ENCODE measurements at regions not wholly inside any gene's neighbourhood (a gene's known extent, or its start where the extent isn't known, plus 50 kb on each side); places are given as distances from the start of the nearest gene placed in this dataset.
"Not testable (repeated sequence)": the region's sequence is repeated elsewhere in the genome, so short reads cannot be mapped to it uniquely, and the experiment has no call there.

- no CpG with 5 or more reads among the region's 4 CpGs for WGBS (ENCODE audit: insufficient coverage, low lambda C conversion rate)
- not testable (repeated sequence) for H3K9me3 ChIP-seq (ENCODE audit: control insufficient read depth, low read depth, low read length); DNase-seq; H3K27me3 ChIP-seq (ENCODE audit: control insufficient read depth, insufficient read depth, low read length); H3K27ac ChIP-seq (ENCODE audit: low read length); H3K4me3 ChIP-seq (ENCODE audit: low read length); H3K4me1 ChIP-seq (ENCODE audit: control insufficient read depth, insufficient read depth, low read length); H3K36me3 ChIP-seq (ENCODE audit: control insufficient read depth, insufficient read depth, low read length)
Measured at GRCh38 chr6:138674444-138674843, 99.1 kb upstream of the CCDC28A start.

DNA sequence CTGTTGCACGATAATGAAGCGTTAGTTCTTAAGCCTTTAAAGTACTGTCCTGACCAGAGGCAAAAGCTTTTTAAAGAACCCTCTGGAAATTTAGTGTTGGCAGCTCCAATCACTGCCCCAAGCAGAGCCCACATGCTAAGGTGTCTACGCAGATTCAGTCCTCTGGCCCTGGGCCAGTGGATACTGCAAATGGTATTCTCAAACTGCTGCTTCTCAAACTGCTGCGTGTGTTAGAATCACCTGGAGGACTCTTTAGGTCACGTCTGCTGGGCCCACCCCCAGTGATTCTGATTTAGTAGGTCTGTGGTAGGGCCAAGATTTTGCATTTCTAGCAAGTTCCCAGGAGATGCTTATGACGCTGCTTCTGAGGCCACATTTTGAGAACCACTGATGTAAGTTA, 96.0 kb upstream of the CCDC28A start:
- DNase-seq: no peak
- no peak overlapping the region for H3K27ac ChIP-seq (ENCODE audit: low read length)
- no peaks in the 10 kb centered on the region for H3K27me3 ChIP-seq (ENCODE audit: control insufficient read depth, insufficient read depth, low read length)
- no peaks in the 10 kb centered on the region for H3K36me3 ChIP-seq (ENCODE audit: control insufficient read depth, insufficient read depth, low read length)
- no CpG with 5 or more reads among the region's 6 CpGs for WGBS (ENCODE audit: insufficient coverage, low lambda C conversion rate)
- H3K9me3 ChIP-seq (ENCODE audit: control insufficient read depth, low read depth, low read length): no peaks in the 10 kb centered on the region
- no peak overlapping the region for H3K4me3 ChIP-seq (ENCODE audit: low read length)
- no peaks in the 10 kb centered on the region for H3K4me1 ChIP-seq (ENCODE audit: control insufficient read depth, insufficient read depth, low read length)

GRCh38 chr6:138678168-138678567, 95.4 kb upstream of the CCDC28A start:
- Histone ChIP-seq H3K9me3 (ENCODE audit: control insufficient read depth, low read depth, low read length) (no peaks in the 10 kb centered on the region), H3K27me3 (ENCODE audit: control insufficient read depth, insufficient read depth, low read length) (no peaks in the 10 kb centered on the region), H3K4me3 (ENCODE audit: low read length) (no peak overlapping the region), H3K27ac (ENCODE audit: low read length) (no peak overlapping the region), H3K36me3 (ENCODE audit: control insufficient read depth, insufficient read depth, low read length) (no peaks in the 10 kb centered on the region), H3K4me1 (ENCODE audit: control insufficient read depth, insufficient read depth, low read length) (no peaks in the 10 kb centered on the region)
- no peak for DNase-seq

GRCh38 chr6:138680085-138680484, 93.5 kb upstream of the CCDC28A start:
- H3K27ac ChIP-seq (ENCODE audit: low read length): no peak overlapping the region
- WGBS (ENCODE audit: insufficient coverage, low lambda C conversion rate): 83% methylated on average over 1 of the region's 4 CpGs
- H3K9me3 ChIP-seq (ENCODE audit: control insufficient read depth, low read depth, low read length): no peaks in the 10 kb centered on the region
- H3K36me3 ChIP-seq (ENCODE audit: control insufficient read depth, insufficient read depth, low read length): no peaks in the 10 kb centered on the region
- no peak for DNase-seq
- H3K4me3 ChIP-seq (ENCODE audit: low read length): no peak overlapping the region
- no peaks in the 10 kb centered on the region for H3K4me1 ChIP-seq (ENCODE audit: control insufficient read depth, insufficient read depth, low read length)
- H3K27me3 ChIP-seq (ENCODE audit: control insufficient read depth, insufficient read depth, low read length): no peaks in the 10 kb centered on the region

GRCh38 chr6:138681627-138682026, 91.9 kb upstream of the CCDC28A start:
- Histone ChIP-seq H3K4me3 (ENCODE audit: low read length) (no peak overlapping the region), H3K36me3 (ENCODE audit: control insufficient read depth, insufficient read depth, low read length) (no peaks in the 10 kb centered on the region), H3K27me3 (ENCODE audit: control insufficient read depth, insufficient read depth, low read length) (no peaks in the 10 kb centered on the region), H3K27ac (ENCODE audit: low read length) (no peak overlapping the region), H3K4me1 (ENCODE audit: control insufficient read depth, insufficient read depth, low read length) (no peaks in the 10 kb centered on the region), H3K9me3 (ENCODE audit: control insufficient read depth, low read depth, low read length) (no peaks in the 10 kb centered on the region)
- no CpG with 5 or more reads among the region's 4 CpGs for WGBS (ENCODE audit: insufficient coverage, low lambda C conversion rate)
- no peak for DNase-seq

DNA sequence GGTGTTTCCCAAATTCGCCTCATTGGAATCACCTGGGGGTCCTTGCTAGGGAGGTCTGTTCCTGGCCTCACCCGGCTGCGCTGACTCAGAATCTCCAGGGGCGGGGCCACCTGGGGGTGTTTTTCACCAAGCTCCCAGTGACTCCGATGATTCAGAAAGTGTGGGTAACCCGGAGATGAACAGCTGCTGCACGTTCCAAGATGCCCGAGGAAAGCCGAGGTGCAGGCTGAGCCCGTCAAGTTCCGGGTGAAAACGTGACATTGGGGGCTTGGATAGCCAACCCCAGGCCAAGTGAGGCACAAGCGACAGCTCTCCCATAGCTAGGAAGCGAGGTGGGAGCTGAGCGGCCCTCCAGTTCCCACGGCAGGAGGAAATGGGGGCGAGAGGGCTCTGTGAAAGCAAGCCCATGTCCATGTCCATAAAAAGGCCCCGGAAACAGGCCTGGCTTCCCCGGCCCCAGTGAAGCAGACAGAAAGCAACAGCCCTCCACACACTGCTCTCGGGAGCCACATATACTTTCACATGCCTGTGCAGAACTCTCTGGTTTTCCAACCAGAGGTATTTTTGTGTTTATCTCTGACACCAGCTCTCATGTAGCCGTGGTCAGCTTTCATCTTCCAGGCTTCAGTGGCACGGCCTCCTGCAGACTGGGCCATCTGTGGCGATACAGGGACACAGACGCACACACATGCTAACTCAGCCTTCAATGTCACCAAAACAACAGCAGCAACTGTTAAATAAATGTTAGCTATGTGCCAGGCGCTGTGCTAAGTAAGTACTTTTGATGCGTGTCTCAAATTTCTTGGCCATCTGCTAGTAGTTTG, 90.7 kb upstream of the CCDC28A start:
- Histone ChIP-seq H3K36me3 (ENCODE audit: control insufficient read depth, insufficient read depth, low read length) (no peaks in the 10 kb centered on the region), H3K9me3 (ENCODE audit: control insufficient read depth, low read depth, low read length) (no peaks in the 10 kb centered on the region), H3K4me1 (ENCODE audit: control insufficient read depth, insufficient read depth, low read length) (no peaks in the 10 kb centered on the region), H3K27me3 (ENCODE audit: control insufficient read depth, insufficient read depth, low read length) (no peaks in the 10 kb centered on the region), H3K4me3 (ENCODE audit: low read length) (no peak overlapping the region), H3K27ac (ENCODE audit: low read length) (no peak overlapping the region)
- peak in 1 of 2 donors; percentile 7 for DNase-seq
- WGBS (ENCODE audit: insufficient coverage, low lambda C conversion rate): no CpG with 5 or more reads among the region's 26 CpGs

GRCh38 chr6:138685257-138685656, 88.3 kb upstream of the CCDC28A start:
- Histone ChIP-seq H3K4me3 (ENCODE audit: low read length) (no peak overlapping the region), H3K27me3 (ENCODE audit: control insufficient read depth, insufficient read depth, low read length) (no peaks in the 10 kb centered on the region), H3K27ac (ENCODE audit: low read length) (no peak overlapping the region), H3K36me3 (ENCODE audit: control insufficient read depth, insufficient read depth, low read length) (no peaks in the 10 kb centered on the region), H3K9me3 (ENCODE audit: control insufficient read depth, low read depth, low read length) (no peaks in the 10 kb centered on the region), H3K4me1 (ENCODE audit: control insufficient read depth, insufficient read depth, low read length) (no peaks in the 10 kb centered on the region)
- DNase-seq: no peak
- no CpG with 5 or more reads among the region's 2 CpGs for WGBS (ENCODE audit: insufficient coverage, low lambda C conversion rate)

DNA sequence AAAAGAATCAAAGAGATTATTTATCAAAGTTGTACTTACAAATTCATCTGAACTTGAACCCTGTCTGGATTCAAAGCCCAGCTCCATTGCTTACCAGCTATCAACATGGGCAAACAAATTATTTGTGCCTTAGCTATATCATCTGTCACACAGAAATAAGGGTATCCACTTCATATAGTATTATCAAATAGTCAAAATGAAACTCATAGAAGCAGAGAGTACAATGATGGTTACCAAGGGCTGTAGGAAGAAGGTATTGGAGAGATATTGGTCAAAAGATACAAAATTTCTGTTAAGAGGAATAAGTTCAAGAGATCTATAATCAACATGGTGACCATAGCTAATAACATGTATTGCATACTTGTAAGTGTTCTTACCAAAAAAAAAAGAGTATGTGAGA, 87.8 kb upstream of the CCDC28A start:
- Histone ChIP-seq H3K4me1 (ENCODE audit: control insufficient read depth, insufficient read depth, low read length) (no peaks in the 10 kb centered on the region), H3K27ac (ENCODE audit: low read length) (no peak overlapping the region), H3K36me3 (ENCODE audit: control insufficient read depth, insufficient read depth, low read length) (no peaks in the 10 kb centered on the region), H3K4me3 (ENCODE audit: low read length) (no peak overlapping the region), H3K9me3 (ENCODE audit: control insufficient read depth, low read depth, low read length) (no peaks in the 10 kb centered on the region), H3K27me3 (ENCODE audit: control insufficient read depth, insufficient read depth, low read length) (no peaks in the 10 kb centered on the region)
- DNase-seq: no peak

GRCh38 chr6:138688580-138688979, 85.0 kb upstream of the CCDC28A start:
- WGBS (ENCODE audit: insufficient coverage, low lambda C conversion rate): 100% methylated on average over 2 of the region's 4 CpGs

GRCh38 chr6:138689849-138690248, 83.7 kb upstream of the CCDC28A start:
- Histone ChIP-seq H3K27ac (ENCODE audit: low read length) (no peak overlapping the region), H3K4me3 (ENCODE audit: low read length) (no peak overlapping the region), H3K36me3 (ENCODE audit: control insufficient read depth, insufficient read depth, low read length) (no peaks in the 10 kb centered on the region), H3K9me3 (ENCODE audit: control insufficient read depth, low read depth, low read length) (no peaks in the 10 kb centered on the region), H3K27me3 (ENCODE audit: control insufficient read depth, insufficient read depth, low read length) (no peaks in the 10 kb centered on the region), H3K4me1 (ENCODE audit: control insufficient read depth, insufficient read depth, low read length) (no peaks in the 10 kb centered on the region)
- WGBS (ENCODE audit: insufficient coverage, low lambda C conversion rate): no CpG with 5 or more reads among the region's 6 CpGs
- no peak for DNase-seq

More at GRCh38 chr6:138688580-138688979, 85.0 kb upstream of the CCDC28A start:
- Histone ChIP-seq H3K9me3 (ENCODE audit: control insufficient read depth, low read depth, low read length) (no peaks in the 10 kb centered on the region), H3K4me3 (ENCODE audit: low read length) (no peak overlapping the region), H3K4me1 (ENCODE audit: control insufficient read depth, insufficient read depth, low read length) (no peaks in the 10 kb centered on the region), H3K36me3 (ENCODE audit: control insufficient read depth, insufficient read depth, low read length) (no peaks in the 10 kb centered on the region), H3K27ac (ENCODE audit: low read length) (no peak overlapping the region), H3K27me3 (ENCODE audit: control insufficient read depth, insufficient read depth, low read length) (no peaks in the 10 kb centered on the region)
- no peak for DNase-seq

- Histone ChIP-seq H3K4me3 (ENCODE audit: low read length) (peak overlapping the region; percentile 66), H3K9me3 (ENCODE audit: control insufficient read depth, low read depth, low read length) (no peaks in the 10 kb centered on the region), H3K27ac (ENCODE audit: low read length) (no peak overlapping the region), H3K4me1 (ENCODE audit: control insufficient read depth, insufficient read depth, low read length) (no peaks in the 10 kb centered on the region), H3K36me3 (ENCODE audit: control insufficient read depth, insufficient read depth, low read length) (no peaks in the 10 kb centered on the region), H3K27me3 (ENCODE audit: control insufficient read depth, insufficient read depth, low read length) (no peaks in the 10 kb centered on the region)
- DNase-seq: no peak
- 91% methylated on average over 7 of the region's 11 CpGs for WGBS (ENCODE audit: insufficient coverage, low lambda C conversion rate)
Measured at GRCh38 chr6:138690975-138691594, 82.5 kb upstream of the CCDC28A start.

Data from large intestine (tissue), 3 donors.